Non-pigmented ciliary epithelial cell (primary cell): ENCODE measurements at regions not wholly inside any gene's neighbourhood (a gene's known extent, or its start where the extent isn't known, plus 50 kb on each side); places are given as distances from the start of the nearest gene placed in this dataset.
"Not testable (repeated sequence)": the region's sequence is repeated elsewhere in the genome, so short reads cannot be mapped to it uniquely, and the experiment has no call there.

Experiments
- DNase-seq: peaks from one replicate; pipeline ENCODE4 v3.0.0-alpha.2; 2010; ENCODE audit warnings: low read depth

DNA sequence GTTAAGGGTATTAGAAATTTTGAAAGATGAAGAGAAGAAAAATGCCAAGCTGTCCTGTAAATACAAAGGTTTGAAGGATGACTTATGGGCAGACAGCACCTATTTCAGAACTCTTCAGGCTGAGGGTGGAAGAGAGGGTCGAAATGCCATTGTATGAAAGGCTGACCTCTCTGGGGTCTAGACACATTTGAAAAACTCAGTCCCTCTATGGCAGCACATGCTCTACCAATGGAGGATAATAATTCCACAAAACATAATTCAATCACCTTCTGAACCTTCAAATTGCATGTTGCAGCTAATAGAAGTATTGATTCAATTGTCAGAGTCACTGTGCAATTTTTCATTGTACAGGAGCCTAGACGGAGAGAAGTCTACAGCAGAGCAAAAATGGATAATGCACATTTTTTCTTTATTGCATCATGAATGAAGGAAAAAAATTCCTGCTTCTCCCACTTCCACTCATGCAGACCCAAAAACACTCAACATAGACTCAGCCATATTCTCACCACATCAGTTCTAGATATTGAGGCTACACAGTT is 569.1 kb downstream of the TBL1XR1 start:
- no peak for DNase-seq

DNA sequence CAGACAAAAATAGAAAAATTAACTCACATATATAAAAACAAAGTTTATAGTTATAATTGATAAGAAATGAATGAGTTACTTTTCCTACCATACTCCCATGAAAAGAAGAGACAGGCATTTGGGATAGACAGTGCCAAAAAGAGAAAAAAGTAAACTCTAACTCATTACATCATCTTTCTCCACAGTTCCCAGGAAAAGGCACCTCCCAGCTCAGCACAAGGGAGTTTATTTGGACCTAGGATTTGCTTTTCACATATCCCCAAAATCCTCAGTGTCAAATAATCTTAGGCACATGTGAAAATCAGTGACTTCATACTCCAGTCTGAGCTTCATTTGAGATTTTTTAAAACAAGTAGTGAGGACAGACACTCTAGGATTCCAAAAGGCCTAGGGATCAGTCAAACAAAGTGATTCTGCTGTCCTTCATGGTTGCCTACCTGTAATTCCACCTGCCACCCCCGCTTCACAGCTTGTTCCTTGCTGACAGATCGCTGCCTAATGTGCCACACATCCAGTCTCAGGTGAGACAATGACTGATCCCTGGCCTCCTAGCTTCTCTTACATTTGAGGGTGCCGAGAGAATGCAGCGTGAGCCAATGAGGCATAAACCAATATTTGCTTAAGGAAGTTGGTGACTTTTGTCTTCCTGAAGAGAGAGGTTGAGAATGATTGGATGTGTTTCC is 573.7 kb downstream of the TBL1XR1 start:
- DNase-seq = no peak

DNA sequence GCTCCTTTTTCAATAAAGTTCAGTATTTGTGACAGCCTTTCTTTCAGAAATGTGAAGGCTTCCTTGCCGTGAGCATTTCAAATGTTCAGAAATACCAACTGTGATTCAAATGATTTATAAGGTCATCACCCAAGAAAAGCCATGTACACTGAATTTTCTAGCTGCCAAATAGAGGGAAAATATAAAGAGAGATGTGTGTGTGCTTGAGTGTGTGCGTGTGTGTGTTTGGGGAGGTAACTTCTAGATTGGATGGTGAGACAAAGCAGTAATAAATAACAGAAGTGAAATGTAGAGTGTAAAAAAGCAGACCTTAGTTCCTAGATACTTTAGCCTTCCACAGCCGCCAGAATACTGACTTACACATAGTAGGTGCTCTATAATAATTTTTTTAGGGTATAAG is 577.4 kb downstream of the TBL1XR1 start:
- DNase-seq = no peak

DNA sequence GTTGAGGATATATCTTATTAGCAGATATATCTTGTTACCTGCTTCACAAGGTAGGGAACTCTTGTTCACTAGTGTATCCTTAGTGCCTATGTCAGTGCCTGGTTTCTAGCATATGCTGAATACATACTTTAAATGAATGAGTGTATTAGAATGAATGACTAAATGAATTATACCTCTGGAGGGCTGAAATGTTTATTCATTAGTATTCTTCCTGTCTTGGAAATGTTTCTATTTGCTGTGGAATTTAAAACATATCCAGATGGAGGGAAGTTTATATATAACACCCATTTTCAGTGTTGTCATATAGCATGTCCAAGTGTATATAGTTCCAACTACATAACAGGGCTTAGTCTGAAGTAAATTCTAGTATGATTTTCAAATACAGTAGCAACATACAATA is 581.5 kb downstream of the TBL1XR1 start:
- DNase-seq = no peak

DNA sequence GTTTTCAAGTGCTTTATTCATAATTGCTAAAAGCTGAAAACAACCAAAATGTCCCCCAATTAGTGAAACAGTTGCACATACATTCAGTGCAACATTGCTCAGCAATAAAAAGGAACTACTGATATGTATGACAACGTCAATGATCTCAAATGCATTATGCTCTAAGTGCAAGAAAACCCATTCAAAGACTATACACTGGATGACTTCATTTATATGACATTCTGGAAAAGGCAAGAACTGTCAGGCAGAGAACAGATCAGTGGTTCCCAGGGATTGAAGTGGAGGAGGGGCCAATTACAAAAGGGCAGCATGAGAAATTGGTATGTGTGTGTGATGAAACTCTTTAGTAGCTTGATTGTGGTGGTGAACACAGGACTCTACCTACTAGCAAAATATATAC is 585.6 kb downstream of the TBL1XR1 start:
- no peak for DNase-seq

DNA sequence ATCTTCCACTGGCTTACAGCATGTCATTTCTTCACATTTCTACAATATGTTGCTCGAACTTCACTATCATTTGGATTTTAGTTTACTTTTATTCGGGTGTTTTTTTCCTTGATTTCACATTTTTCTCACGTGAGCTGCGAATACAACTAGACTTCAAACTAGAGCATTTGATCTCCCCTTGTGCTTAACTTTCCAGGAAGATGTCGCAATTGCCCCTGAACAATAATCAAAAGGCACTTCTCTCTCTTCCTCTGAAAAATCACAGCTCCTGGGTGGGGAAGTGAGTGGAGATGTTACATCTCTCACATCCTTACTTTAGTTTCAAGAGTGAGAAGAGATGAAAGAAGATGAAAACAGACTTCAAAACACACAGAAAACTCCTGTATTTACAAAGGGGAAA is 587.9 kb downstream of the TBL1XR1 start:
- DNase-seq = no peak

DNA sequence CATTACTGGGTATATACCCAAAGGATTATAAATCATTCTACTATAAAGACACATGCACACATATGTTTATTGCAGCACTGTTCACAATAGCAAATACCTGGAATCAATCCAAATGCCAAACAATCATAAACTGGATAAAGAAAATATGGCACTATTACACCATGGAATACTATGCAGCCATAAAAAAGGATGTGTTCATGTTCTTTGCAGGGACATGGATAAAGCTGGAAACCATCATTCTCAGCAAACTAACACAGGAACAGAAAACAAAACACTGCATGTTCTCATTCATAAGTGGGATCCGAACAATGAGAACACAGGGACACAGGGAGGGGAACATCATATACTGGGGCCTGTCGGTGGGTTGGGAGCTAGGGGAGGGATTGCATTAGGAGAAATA is 591.7 kb downstream of the TBL1XR1 start:
- DNase-seq = not testable (repeated sequence)

DNA sequence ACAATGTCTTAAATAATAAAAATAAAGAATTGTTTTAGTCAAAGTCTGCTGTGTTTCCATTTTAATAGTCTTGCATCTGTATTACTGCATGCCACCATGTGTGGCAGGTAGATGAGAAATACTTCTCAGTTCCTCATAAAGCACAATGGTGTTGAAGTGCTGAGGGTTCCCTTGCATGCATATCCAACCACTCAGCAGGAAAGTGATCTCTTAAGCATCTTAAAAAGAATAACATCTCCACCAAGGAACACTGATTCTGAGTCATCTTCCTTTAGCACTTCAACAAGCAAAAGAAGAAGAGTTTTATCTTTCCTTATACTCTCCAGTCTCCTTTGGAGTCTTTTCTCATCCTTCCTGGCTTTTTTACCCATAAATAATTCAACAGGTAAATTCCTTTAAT is 602.0 kb downstream of the TBL1XR1 start:
- DNase-seq = no peak

DNA sequence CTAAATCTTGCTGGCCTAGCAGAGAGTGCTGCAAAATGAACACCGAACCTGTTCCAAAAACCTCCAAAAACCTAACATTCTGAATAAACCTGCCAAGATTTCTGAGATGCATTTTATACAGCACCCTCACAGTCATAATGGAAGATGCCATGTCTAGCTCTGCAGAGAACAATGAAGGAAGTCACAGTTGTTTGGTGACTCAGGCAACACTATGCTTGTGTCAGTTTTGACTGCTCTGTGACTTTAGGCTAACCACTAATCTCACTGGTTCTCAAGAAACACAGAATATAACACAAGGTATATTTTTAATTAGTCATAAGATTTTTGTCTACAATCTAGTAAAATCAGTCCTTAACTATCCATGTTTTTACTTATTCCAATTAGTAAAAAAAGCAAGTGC is 606.6 kb downstream of the TBL1XR1 start:
- no peak for DNase-seq

DNA sequence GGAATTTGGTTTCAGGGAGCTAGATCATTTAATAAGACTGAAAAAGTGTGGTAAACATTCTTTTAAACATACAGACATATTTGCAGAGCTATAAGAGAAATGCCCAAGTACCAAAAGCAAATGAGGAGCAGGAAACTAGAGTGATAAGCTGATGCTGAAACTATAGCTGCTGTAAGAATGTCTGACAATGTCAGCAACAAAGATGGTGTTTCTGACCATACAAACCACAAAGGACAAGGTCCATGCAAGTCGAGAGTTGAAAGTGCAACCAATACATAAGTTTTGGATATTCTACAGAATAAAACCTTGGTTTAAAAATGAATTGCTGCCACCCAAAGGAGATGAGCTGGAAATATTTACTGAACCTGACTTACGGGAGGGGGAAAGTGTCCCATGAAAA is 610.2 kb downstream of the TBL1XR1 start:
- DNase-seq = no peak

DNA sequence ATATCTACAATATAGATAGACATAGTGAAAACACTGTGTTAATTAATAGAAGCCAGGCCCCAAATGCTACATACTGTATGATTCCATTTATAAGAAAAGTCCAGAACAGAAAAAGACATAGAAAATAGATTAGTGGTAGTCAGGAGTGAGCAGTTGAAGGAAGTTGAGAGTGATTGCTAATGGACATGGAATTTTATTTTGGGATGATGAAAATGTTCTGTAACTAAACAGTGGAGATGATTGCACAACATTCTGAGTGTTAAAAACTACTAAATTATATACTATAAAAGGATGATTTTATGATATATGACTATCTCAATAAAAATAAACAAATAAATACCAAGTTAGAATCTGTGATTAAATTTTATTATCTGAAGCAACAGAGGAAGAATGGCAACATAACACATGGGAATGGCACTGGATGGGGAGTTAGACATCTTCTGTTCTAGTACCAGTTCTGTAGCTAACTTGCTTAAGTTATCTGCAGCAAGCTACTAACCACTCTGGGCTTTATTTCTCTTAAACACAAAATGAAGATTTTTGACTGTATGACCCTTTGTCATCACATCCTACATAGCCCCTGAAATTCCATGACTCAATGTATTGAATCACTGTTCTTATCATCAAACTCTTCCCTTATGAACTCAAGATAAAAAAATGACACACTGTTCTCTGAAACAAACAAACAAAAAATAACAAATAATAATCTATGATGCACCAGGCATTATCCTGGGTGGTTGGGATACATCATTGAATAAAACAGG is 612.7 kb downstream of the TBL1XR1 start:
- DNase-seq = no peak

DNA sequence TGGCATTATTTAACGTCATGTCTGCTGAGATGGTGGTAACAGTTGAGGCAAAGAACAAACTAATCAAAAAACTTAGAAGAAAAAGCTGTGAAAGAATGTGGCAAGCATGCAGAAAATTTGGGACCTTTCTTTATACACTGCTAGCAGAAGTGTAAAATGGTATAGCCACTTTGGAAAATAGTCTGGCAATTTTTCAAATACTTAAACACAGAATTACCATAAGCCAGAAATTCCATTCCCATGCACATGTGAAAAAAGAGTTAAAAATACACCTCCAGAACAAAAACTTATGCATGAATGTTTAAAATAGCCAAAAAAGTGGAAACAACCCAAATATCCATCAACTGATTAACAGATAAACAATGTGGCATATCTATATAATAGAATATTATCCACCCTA is 613.3 kb downstream of the TBL1XR1 start:
- no peak for DNase-seq

DNA sequence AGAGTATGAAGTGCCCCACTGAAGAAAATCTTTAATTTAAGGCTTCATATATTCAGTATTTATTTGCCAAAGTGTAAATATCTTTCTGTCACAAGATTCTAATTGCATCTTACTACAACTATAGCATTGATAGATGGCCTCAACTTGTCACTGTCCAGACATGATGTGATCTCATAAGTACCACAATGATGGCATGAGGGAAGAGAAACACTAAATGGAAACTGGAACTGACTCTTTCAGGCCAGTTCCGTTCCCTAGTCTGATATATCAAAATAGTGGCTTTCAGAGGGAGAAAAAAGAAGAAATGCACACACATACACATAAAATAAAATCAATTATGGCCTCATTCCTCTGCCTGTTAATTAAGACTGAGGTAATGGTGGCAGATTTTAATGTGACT is 615.7 kb downstream of the TBL1XR1 start:
- no peak for DNase-seq

DNA sequence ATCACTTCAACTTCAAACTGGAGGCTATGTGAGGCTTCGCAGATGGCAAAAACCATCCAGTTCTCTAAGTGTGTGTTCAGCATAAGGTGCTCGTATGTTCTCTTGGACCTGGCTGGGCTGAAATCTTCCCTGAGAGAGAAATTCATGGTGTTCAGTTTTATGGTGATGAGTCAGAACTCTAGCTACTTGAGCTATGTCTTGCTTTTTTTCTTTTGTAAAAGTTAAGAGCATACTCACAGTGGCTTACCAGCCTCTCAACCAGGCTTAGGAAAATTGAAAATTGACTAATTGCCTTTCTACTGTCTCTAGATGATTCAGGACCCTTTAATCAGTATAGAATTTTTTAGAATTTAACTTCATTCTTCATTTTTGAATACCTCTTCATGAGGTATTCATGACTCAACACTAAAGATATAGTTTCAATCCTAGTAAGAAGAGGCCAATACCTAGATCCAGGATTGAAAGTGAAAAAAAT is 617.5 kb downstream of the TBL1XR1 start:
- DNase-seq = no peak

DNA sequence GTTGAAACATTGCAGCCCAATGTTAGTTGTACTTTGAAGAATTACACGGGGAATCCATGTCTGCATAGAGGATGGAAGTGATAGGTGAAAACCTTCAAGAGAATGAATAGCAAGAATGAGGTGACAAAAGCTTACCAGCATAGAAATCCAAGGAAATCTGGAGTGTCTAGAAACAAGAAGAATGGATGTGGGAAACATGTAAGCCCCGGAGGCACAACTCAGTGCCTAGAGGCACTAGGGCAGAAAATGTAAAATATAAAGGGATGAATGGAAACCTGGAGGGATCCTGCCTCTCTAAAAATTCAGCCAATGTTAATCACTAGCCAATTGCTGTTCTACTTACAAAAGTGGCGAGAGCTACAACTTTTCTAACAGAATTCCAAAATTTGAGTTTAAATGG is 619.0 kb downstream of the TBL1XR1 start:
- no peak for DNase-seq

DNA sequence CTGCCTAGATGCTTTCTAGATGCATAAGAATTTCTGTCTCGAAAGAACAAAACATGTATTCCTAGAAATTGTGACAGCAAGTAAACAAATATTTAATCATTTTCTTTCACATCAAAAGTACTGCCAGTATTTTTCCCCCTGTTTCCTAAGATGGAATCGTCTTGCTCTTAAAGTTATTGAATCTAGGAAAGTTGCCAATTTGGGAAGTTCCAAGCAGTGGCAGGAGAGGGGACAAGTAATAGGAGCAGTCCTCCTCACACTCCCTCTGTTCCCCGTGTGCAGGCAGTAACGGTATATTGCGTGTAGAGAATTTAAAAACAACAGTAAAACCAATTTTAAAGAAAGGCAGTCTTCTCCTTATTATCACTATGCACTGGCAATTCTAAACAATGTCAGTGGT is 619.8 kb downstream of the TBL1XR1 start:
- DNase-seq = no peak

DNA sequence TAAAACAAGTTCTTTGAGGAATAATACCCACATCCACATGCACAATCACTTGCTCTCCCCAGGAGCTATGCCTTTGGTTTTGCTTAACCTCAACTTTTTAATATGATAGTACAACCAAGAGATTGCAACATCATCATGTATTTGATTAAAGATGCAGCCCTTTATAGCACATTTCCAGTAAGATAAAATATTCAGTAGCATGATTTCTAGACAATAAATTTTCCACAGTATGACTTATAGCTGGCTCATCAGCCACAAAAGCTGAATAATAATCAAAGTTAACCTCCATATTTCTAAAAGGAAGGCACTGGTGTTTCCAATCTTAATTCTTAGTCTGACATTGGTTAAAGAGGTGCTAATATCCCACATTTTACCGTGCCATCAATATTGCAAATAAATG is 622.5 kb downstream of the TBL1XR1 start:
- no peak for DNase-seq

DNA sequence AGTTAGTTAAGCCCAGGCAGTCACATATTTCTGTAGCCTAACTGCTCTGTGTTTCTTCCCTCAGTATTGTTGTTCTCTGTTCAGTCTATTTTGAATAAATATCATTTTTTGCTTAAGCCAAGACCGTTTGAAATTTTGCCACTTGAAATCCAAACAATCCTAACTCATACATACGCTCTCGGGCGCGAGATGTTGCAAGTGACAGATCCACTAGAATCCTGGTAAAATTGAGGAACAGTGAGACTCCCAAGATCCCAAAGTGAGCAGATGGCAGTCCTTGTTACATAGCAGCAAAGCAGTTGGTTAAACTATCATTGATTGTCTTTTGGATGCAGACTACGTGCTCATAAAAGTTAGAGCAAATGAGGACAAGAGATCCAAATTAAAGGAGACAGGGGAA is 625.4 kb downstream of the TBL1XR1 start:
- no peak for DNase-seq

DNA sequence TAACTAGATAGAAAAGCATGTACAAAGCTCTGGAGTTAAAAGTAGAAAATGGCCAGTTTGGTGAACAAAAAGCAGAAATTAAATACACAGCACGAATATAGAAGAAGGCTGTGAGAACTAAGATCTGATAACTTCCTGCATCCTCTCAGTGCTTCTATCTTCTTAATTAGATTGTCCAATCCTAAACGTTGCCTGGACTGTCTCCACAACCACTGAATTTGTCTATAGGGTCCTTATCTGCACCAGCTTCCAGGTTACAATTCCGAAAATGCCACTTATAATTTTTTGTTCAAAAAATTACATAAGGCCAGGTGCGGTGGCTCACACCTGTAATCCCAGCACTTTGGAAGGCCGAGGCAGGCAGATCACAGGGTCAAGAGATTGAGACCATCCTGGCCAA is 626.3 kb downstream of the TBL1XR1 start:
- no peak for DNase-seq

DNA sequence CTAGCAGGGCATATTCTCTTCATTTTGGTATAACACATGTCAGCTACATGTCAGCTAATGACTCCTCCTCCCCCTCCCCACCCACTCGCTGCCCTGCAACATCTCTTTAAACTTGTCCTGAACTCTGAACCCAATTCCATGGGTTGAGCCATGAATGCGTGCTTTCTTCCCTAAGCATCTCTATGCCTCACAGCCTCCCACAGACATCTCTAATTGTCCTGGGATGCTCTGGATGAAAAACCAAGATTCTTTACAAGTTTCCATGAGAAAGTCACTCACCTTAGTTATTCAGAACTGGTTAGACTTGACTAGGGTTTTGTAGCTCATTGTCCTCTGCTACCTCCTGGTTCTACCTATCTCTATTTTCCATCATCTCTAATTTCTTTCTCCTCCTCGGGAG is 629.1 kb downstream of the TBL1XR1 start:
- no peak for DNase-seq

DNA sequence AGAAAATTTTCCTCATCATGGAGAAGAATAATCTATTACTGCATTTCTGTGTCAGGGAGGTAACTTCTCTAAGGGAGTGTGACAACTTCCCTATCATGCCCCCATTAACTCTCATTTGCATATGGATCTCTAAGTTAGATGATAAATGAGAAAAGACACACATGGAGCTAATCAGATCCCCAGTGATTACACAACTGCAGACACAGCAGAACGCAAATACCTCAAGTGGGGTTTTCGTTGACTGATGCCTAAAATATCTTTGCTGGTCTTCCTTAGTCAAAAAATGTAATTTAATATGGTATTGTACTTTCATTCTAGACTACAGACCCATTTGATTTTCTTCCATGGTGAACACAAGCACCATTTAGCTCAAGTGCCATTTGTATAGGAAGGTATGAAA is 630.5 kb downstream of the TBL1XR1 start:
- DNase-seq = no peak

DNA sequence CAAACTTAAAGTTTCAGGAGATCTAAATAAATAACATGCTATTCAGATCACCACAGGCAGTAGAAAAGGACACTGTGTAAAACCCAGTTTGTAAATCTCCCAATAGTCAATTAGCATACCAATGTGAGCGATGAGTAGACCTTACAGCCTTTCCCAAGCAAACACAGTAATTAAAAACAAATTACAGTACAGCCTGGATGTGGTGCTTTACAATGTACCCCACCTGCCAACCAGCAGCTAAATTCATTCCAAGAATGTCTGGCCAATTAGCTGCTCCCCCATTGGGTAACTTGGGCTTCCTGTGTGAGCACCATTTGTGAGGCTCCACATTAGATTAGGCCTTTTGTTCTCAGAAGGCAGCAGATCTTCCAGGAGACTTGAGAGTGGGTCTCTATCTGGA is 635.0 kb downstream of the TBL1XR1 start:
- DNase-seq = no peak

DNA sequence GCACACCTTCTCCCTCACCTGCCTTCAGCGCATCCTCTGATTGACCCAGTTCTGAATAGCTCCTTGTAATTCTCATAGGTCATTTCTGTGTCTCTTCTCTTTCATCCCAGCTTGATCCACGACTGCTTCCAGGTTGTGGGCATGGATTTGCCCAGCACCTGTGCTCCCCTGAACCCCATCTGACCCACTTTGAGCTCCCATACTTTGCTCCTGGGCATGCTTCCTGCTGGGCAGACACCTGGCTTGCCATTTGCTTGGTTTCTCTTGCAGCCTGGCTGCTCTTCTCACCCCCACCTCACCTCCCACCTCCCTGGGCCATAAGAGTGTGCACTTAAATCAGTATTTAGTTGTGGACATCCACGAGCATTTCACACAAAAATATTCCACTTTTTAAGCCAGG is 635.5 kb downstream of the TBL1XR1 start:
- DNase-seq = no peak
